HT1080 (cell line): ENCODE measurements at regions not wholly inside any gene's neighbourhood (a gene's known extent, or its start where the extent isn't known, plus 50 kb on each side); places are given as distances from the start of the nearest gene placed in this dataset.
"Not testable (repeated sequence)": the region's sequence is repeated elsewhere in the genome, so short reads cannot be mapped to it uniquely, and the experiment has no call there.

Experiments used
- DNase-seq: peaks from one replicate; pipeline ENCODE4 v3.0.0-alpha.2; 2015; ENCODE audit warnings: low read depth

DNA sequence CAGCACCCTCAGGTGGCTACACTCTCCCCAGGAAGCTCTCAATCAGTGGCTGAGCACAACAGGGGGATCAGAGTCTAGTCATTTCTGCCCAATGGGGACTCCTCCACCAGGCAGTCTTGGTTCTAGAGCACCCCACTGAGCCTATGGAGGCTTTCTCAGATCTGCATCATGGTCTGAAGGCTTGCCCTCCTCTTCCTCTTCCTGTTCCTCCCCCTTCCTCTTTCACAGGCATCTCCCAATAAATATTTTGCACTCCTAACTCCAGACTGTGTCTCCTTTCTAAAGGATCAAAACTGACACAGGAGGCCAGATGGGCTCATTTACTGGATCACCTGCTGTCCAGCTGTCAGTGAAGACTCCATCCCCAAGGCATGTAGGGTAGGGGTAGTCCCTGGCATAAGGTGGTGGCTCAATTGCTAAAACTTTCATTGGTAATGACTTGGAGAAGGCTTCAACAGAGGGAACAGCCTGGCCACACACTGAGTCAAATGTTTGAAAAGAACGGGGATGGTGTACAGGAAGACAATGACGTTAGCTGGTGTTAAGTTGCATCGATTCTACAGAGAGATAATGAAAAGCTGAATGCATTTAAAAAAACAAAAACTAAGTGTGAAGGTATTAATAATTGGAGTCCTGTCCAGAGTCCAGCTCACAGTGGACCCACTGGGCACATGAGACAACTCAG is 84.2 kb upstream of the SLC2A1 start:
- no peak for DNase-seq

- no peak for DNase-seq
Measured at GRCh38 chr1:43042127-43042526, 83.5 kb upstream of the SLC2A1 start.

- no peak for DNase-seq
Measured at GRCh38 chr1:43041591-43041990, 82.9 kb upstream of the SLC2A1 start.

- DNase-seq, result no peak
Measured at GRCh38 chr1:43039228-43040055, 80.8 kb upstream of the SLC2A1 start.

GRCh38 chr1:43038232-43038935 is 79.7 kb upstream of the SLC2A1 start:
- DNase-seq, result no peak

- DNase-seq, result no peak
Measured at GRCh38 chr1:43037466-43037865, 78.8 kb upstream of the SLC2A1 start.

- no peak for DNase-seq
Measured at GRCh38 chr1:43036932-43037331, 78.3 kb upstream of the SLC2A1 start.

DNA sequence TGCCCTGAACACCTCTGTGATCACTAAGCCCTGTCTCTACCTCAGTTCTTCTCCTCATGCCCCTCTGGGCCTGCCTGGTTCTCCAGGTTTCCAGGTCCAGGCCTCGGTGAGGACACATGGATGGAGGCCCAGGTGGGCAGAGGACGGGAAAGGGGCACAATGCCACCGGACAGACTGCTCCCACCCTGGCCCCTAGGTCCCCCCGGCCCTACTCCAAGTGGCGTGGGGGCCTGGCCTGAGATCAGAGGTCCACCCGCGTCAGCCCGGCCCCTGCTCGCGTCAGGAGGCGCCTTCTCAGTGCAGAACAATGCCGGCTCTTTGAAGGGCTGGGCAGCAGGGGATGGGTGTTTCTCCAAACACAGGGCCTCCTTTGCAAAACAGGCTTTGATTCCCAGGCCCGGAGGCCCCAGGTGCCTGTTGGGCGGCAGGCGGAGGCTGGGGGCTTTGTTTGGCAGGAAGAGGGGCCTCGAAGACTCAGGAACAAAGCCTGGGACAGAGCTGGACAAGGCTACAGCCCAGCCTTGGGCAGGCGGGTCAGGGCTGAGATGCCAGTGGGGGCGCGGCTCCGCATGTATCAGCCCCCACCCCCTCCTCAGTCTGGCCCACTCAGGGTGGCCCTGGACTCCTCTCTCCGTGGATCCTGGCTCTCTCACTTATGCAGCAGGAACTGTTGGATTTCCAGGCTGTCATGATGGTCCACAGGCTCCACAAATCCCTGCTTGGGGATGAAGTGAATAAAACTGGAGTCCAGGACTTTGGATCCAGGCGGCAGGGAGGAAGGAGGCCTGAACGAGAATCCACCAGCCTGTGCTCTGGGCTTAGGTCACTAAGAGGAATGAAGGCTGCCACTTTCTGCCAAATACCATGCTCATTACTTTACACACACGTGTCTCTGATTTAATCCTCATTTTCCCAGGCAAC is 77.4 kb upstream of the SLC2A1 start:
- no peak for DNase-seq

GRCh38 chr1:43034778-43035177 is 76.1 kb upstream of the SLC2A1 start:
- DNase-seq, result no peak

DNA sequence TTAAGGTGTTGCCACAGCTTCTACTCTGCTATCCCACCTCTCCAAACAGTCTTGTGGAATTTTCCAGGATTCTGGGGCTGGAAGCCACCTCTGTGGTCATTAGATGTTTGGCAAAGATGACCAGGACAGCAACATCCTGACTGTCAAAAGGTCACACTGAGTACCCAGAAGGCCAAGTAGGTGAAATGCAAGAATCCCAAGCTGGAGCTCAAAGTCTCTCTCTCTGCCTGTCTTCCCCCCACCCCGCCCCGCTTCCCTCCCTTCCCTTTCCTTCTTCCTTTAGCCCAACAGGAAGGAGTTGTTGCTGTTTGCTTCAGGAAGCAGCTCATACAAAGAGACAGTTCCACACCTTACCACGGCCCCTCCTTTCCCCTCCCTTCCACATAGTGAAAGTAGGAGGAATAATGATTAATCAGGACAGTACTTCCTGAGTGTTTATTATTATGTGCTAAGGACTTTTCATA is 75.6 kb upstream of the SLC2A1 start:
- DNase-seq, result no peak

GRCh38 chr1:43031316-43032203 is 72.9 kb upstream of the SLC2A1 start:
- no peak for DNase-seq

DNA sequence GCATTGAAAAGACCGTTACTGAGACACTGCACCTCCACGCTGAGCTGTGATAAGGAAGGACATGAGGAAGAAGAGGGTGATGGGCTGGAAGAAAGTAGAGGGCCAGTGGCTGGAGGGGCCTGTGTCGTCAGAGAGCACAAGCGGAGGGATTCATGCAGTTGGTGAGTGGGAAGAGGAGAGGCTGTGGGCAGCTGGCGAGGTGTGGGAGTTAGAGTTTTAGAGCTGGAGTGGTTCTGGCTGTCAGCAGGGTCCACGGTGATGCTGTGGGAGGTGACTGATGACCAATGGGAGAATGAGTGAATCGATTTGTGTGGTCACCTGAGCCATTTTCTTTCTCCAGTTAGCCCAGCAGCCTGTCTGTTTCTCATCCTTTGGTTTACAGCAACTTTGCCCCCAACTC is 66.2 kb upstream of the SLC2A1 start:
- no peak for DNase-seq

DNA sequence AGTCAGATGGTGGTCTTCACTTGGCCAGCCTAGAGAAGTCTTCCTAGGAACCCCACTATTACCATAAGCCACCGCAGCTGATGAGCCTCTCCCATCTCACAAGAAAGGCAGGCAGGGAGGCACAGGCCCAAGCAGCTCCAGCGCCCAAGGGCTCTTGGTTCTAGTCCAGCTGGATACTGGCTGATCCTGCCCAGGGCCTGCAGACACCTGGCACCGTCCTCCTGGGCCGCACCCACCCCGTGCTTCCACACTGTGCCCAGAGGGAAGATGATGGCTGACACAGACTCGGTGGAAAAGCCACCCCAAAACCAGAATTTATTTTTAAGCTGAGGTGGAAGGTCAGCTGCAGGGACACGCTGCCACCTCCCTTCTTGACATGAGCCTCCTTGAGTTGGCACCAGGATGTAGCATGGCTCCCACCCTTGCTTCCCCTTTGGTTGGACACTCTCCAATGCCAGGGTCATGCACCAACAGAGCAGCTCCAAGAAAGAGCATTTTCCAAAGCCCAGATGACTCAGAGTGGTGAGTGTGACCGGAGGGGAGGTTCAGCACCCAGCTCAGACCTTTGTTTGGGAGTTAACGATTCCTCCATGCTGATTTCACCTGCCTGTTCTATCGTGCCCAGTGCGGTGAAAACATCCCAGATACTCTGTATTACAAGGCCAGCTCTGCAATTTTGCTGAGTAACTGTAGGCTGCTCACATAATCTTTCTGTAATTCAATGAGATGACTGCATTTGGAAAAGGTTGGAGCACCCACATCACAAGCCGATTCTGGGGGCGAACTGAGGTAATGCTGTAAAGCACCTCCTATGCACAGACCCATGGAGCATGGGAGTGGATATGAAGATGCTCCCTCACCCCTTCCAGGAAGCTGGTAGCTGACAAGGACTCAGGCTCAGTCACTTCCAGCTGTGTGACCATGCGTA is 63.1 kb upstream of the SLC2A1 start:
- peak; percentile 23 for DNase-seq

DNA sequence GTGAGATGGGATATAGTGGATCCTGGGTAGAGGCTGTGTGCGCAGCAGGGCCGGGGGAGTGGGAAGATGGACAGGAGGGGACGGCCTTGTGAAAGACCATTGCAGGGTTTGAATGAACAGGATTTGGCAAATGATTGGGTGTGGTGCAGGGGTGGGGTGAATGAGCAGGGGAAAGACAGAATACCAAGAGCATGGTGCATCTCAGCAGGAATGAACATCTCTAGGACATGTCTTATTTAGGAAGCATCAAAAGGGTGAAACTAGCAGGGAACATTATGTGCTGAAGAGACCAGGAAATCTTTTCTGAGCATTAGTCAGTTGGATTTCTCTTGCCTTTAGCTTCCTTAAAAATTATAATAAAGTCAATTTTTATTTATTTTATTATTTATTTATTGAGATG is 60.6 kb upstream of the SLC2A1 start:
- no peak for DNase-seq

GRCh38 chr1:43018121-43018520 is 59.5 kb upstream of the SLC2A1 start:
- DNase-seq, result no peak

GRCh38 chr1:43015269-43015668 is 56.6 kb upstream of the SLC2A1 start:
- DNase-seq, result no peak

GRCh38 chr1:43014579-43014978 is 55.9 kb upstream of the SLC2A1 start:
- DNase-seq, result not testable (repeated sequence)

GRCh38 chr1:43011020-43011419 is 52.4 kb upstream of the SLC2A1 start:
- no peak for DNase-seq

DNA sequence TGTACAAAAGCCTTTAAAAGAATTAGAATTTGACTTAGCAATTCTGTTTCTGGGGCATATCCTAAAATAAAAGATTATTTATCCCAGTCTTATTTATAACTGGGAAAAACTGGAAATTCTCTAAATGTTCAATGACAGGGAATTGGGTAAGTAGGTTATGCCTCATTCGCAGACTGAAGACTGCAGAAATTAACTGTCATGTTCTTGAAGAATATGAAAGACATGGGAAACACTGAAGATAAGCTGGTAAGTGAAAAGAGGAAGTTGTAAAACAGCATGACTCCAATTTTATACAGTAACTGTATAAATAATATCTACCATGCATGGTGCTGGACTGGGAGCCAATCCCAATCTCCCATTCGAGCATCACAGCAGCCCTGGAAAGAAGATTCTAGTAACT is 50.6 kb upstream of the SLC2A1 start:
- no peak for DNase-seq
